Esophagus muscularis mucosa (tissue), 4 donors: ENCODE measurements at regions not wholly inside any gene's neighbourhood (a gene's known extent, or its start where the extent isn't known, plus 50 kb on each side); places are given as distances from the start of the nearest gene placed in this dataset.

Experiments
- DNase-seq: peaks from one replicate; pipeline ENCODE4 v3.0.0-alpha.2; 2017; ENCODE audit errors: extremely low spot score
- H3K27ac ChIP-seq, 4 donors: fragments of 200-600 bp; sonication (generic); replicated peaks in 1 of 4; 1 replicate in 3 of 4; 2 replicates in 1 of 4; pipeline ENCODE4 v1.5.1; 2016 to 2019; ENCODE audit warnings: mild to moderate bottlenecking in 1 of 4
- H3K27me3 ChIP-seq, 4 donors: fragments of 200-600 bp; sonication (generic); one replicate each; pipeline versions ENCODE4 v1.5.1 to v1.6.0; 2016 to 2019
- H3K36me3 ChIP-seq, 4 donors: fragments of 200-600 bp; sonication (generic); one replicate each; pipeline ENCODE4 v1.5.1; 2016 to 2019
- H3K4me1 ChIP-seq, 4 donors: fragments of 200-600 bp; sonication (generic); one replicate each; pipeline ENCODE4 v1.5.1; 2016 to 2019
- H3K4me3 ChIP-seq, 4 donors: fragments of 200-600 bp; sonication (generic); 1 replicate in 2 of 4; 2 replicates in 2 of 4; pipeline ENCODE4 v1.5.1; 2016 to 2019; ENCODE audit warnings: mild to moderate bottlenecking in 4 of 4, moderate library complexity in 1 of 4
- H3K9me3 ChIP-seq, 4 donors: fragments of 200-600 bp; sonication (generic); 1 replicate in 3 of 4; 2 replicates in 1 of 4; pipeline ENCODE4 v1.5.1; 2016 to 2019
- EP300 ChIP-seq: sonication (generic); formaldehyde crosslinking; IDR thresholded peaks from one replicate; pipeline ENCODE4 v1.6.1; 2017; ENCODE audit warnings: antibody characterized with exemption
- POLR2A ChIP-seq: fragments of 450-650 bp; IDR thresholded peaks from one replicate; pipeline ENCODE4 v1.6.1; 2017; ENCODE audit warnings: antibody characterized with exemption, moderate library complexity, mild to moderate bottlenecking, low read depth
- POLR2AphosphoS5 ChIP-seq, 2 donors: sonication (generic); formaldehyde crosslinking; IDR thresholded peaks; one replicate each; pipeline ENCODE4 v1.6.1; 2017; ENCODE audit warnings: antibody characterized with exemption in 2 of 2
- WGBS: methylation state at CpG from one replicate; pipeline ENCODE4 v1.1.5; 2018; 5-methylcytosine and 5-hydroxymethylcytosine counted together
- intact Hi-C: fragments of 100-400 bp; cut with DNase I; formaldehyde crosslinking; loops from one replicate; pipeline ENCODE4 v1.15.1; 2023
- TF ChIP-seq, protein P1 (sequence below), 3 experiments: fragments of 200-600 bp in 2 of 3; fragments of 450-650 bp in 1 of 3; sonication (generic) in 2 of 3; IDR thresholded peaks; one replicate each; pipeline ENCODE4 v1.5.1; 2017 to 2019; ENCODE audit warnings: antibody characterized with exemption in 3 of 3, mild to moderate bottlenecking in 2 of 3, moderate library complexity in 1 of 3

DNA sequence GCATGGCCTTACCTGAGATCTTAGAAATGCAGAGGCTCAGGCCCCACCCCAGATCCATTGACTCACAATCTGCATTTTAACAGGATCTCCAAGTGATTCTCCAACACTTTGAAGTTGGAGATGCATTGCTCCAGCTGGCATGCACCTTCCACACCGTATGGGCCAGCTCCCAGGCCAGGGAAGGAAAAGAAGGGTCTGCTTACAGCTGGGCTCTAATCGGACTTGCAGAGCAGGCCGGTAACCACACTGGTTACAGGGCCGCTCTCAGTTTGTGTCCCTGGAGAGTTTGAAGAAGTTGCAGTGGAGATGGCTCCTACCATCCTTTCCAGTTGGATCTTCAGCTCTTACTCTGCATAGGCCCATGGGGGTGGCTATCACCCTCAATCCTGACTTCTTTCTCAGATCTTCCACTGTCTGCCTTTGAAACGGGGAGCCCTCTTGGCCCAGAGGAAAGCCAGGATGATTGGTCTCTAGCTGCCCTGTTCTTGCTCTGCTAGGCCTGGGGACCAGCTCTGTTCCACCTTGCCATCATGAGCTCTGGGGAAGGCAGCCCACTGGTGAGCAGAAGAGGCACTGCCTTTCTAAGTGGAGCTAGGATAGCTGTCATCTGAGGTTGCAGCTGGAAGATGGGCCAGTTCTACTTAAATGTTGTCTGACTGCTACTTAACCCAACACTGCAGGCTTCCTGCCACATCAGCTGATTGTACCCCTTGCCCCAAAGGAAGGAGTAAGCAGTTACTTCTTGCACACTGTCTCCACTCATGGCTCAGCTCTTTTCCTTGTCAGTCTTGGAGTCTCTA, 105.6 kb upstream of the NAV2 start:
- no CpG with 5 or more reads among the region's 5 CpGs for WGBS
- peaks cover 19 to 39% (median 29%) of the 10 kb centered on the region in 4 donors for H3K4me1 ChIP-seq

DNA sequence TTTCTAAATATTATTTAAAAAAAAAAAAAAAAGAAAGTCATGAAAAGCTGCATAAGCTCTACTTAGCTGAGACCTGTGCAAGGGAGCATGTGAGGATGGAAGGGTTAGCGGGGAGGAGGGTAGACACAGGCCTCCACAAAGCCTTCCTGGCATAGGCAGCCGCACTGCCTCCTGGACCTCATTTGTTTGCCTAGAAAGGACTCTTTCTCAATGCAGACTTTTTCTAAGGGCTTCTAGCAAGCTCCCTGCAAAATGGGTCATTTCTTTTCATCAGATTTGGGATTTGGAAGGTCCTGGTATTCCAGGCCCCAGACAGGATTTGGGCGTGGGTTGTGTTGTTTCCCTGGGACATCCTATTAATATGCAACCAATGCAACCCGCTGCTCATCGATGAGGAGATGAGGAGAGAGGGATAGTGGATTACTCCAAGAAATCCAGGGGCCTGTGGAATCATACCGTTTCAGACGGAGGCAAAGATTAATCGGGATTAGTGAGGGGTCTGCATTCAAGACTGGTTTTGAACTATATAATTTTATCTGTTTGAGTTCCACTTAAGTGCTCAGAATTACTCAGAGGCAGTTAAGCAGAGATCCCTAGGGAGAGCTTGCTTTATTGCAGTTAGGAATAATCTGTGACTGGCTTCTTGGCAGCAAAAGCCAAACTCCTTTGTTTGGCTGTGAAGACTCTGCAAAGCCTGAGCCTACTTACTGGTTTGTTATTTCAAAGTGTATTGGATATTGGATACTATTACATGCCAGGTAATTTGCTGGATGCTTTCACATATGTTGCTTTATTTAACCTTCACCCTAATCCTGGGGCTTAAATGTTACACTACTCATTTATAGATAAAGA, 106.9 kb upstream of the NAV2 start:
- peak; percentile 84 for DNase-seq
- H3K27ac ChIP-seq, result peak overlapping the region in 2 of 4 donors; percentile 15 to 44
- intact Hi-C loops, result no loop called here
- H3K27me3 ChIP-seq, result no peaks in the 10 kb centered on the region
- no peaks in the 10 kb centered on the region for H3K9me3 ChIP-seq
- no peaks in the 10 kb centered on the region for H3K36me3 ChIP-seq
- no peak for TF ChIP-seq POLR2A
- no peak for TF ChIP-seq POLR2AphosphoS5 (IDR thresholded peaks at IDR 0.05)
- TF ChIP-seq, protein P1, sequence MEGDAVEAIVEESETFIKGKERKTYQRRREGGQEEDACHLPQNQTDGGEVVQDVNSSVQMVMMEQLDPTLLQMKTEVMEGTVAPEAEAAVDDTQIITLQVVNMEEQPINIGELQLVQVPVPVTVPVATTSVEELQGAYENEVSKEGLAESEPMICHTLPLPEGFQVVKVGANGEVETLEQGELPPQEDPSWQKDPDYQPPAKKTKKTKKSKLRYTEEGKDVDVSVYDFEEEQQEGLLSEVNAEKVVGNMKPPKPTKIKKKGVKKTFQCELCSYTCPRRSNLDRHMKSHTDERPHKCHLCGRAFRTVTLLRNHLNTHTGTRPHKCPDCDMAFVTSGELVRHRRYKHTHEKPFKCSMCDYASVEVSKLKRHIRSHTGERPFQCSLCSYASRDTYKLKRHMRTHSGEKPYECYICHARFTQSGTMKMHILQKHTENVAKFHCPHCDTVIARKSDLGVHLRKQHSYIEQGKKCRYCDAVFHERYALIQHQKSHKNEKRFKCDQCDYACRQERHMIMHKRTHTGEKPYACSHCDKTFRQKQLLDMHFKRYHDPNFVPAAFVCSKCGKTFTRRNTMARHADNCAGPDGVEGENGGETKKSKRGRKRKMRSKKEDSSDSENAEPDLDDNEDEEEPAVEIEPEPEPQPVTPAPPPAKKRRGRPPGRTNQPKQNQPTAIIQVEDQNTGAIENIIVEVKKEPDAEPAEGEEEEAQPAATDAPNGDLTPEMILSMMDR (IDR thresholded peaks at IDR 0.05), result no peak
- no peak for TF ChIP-seq EP300
- H3K4me3 ChIP-seq, result no peak overlapping the region
- peaks cover 19 to 39% (median 29%) of the 10 kb centered on the region in 4 donors for H3K4me1 ChIP-seq
- 86% methylated on average over 8 of the region's 8 CpGs for WGBS

More for the DNA sequence above, 105.6 kb upstream of the NAV2 start:
- no peak overlapping the region for H3K4me3 ChIP-seq
- H3K27ac ChIP-seq, result peak overlapping the region in 1 of 4 donors; percentile 31
- no peaks in the 10 kb centered on the region for H3K27me3 ChIP-seq
- H3K9me3 ChIP-seq, result no peaks in the 10 kb centered on the region
- peak; percentile 87 for DNase-seq
- H3K36me3 ChIP-seq, result no peaks in the 10 kb centered on the region
- TF ChIP-seq POLR2AphosphoS5 (IDR thresholded peaks at IDR 0.05), result no peak
- no peak for TF ChIP-seq POLR2A
- TF ChIP-seq EP300, result no peak
- TF ChIP-seq, protein P1 (IDR thresholded peaks at IDR 0.05), result no peak
- intact Hi-C loops, result no loop called here

DNA sequence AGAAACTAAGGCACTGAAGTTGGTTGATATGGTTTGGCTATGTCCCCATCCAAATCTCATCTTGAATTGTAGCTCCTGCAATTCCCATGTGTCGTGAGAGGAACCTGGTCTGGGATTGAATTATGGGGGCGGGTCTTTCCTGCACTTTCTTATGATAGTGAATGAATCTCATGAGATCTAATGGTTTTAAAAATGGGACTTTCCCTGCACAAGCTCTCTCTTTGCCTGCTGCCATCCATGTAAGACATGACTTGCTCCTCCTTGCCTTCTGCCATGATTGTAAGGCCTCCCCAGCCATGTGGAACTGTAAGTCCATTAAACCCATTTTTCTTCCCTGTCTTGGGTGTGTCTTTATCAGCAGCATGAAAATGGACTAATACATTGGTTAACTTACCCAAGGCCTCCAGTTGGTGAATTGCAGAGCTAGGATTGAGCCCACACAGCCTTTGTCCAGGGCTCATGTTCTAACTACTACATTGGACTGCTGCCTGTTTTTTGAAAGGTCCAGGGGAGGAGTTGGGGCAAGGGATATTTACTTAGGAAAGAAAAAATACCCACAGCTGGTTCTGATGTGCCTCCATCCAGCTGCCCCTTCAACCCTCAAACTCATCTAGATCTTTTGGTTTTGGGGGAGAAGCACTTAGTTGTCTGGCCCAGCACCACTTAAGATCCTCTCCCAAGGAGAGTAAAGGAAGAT, 107.8 kb upstream of the NAV2 start:
- 97% methylated on average over 2 of the region's 2 CpGs for WGBS
- Histone ChIP-seq H3K36me3 (no peaks in the 10 kb centered on the region), H3K4me1 (peaks cover 19 to 42% (median 30%) of the 10 kb centered on the region in 4 donors), H3K9me3 (no peaks in the 10 kb centered on the region), H3K27me3 (no peaks in the 10 kb centered on the region), H3K4me3 (no peak overlapping the region), H3K27ac (no peak overlapping the region)
- intact Hi-C loops, result no loop called here
- DNase-seq, result peak; percentile 80
- TF ChIP-seq EP300 (no peak), POLR2A (no peak), POLR2AphosphoS5 (IDR thresholded peaks at IDR 0.05) (no peak)
- TF ChIP-seq, protein P1 (IDR thresholded peaks at IDR 0.05), result no peak

DNA sequence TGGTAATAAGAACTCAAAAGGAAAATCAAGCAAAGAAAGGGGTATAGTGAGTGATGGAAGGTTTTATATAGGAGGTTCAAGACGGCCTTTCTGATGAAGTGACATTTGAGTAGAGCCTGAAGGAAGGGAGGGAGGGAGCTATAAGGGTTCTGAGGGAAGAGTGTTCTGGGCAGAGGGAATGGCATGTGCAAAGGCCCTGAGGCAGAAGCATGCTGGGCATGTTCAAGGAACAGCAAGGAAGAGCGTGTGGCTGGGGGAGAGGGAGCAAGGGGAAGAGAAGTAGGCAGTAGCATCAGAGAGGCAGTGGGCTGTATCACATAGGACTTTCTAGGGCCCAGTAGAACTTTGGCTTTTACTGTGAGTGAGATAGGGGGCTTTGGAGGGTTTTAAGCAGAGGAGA, 108.9 kb upstream of the NAV2 start:
- intact Hi-C loops, result no loop called here
- peak; percentile 45 for DNase-seq
- WGBS, result 100% methylated on average over 2 of the region's 2 CpGs
- H3K27ac ChIP-seq, result no peak overlapping the region
- no peaks in the 10 kb centered on the region for H3K9me3 ChIP-seq
- H3K4me1 ChIP-seq, result peaks cover 19 to 48% (median 36%) of the 10 kb centered on the region in 4 donors
- H3K36me3 ChIP-seq, result no peaks in the 10 kb centered on the region
- TF ChIP-seq POLR2AphosphoS5 (IDR thresholded peaks at IDR 0.05) (no peak), EP300 (no peak), POLR2A (no peak)
- TF ChIP-seq, protein P1 (IDR thresholded peaks at IDR 0.05), result no peak
- no peaks in the 10 kb centered on the region for H3K27me3 ChIP-seq
- H3K4me3 ChIP-seq, result no peak overlapping the region
